ENCODE measurements at regions not wholly inside any gene's neighbourhood (a gene's known extent, or its start where the extent isn't known, plus 50 kb on each side); places are given as distances from the start of the nearest gene placed in this dataset.
A peak's percentile ranks its signal among the peaks of the same experiment; 100 is the strongest.
"Not testable (repeated sequence)": the region's sequence is repeated elsewhere in the genome, so short reads cannot be mapped to it uniquely, and the experiment has no call there.

- DNase-seq (ENCODE audit: low read depth in 2 of 3, low spot score in 1 of 3): peak; percentile 6 to 26 (median 9)
Observed at GRCh38 chrX:155819966-155820491, 61.1 kb upstream of the VAMP7 start.

DNA sequence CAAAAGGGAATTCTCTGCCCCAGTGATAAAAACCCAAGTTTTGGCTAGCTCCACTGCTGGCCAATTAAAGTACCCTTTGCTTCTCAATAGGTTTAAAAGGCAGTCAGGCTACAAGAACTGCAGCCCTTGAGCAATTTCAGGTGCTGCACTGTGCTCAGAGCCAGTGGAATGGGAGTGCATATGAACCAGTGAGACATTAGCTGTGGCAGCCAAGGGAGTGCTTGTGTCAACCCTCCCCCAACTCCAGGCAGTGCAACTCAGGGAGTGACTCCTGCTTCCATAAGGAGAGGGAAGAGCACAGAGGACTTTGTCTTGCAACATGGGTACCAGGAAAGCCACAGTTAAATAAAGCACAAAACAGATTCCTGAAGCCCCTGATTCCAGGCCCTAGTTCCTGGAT, 61.6 kb upstream of the VAMP7 start:
- no peak for DNase-seq (ENCODE audit: low read depth in 2 of 3, low spot score in 1 of 3)

- not testable (repeated sequence) for DNase-seq (ENCODE audit: low read depth in 2 of 3, low spot score in 1 of 3)
Observed at GRCh38 chrX:155814391-155814790, 66.8 kb upstream of the VAMP7 start.

GRCh38 chrX:155779831-155780230, 101.3 kb upstream of the VAMP7 start:
- DNase-seq (ENCODE audit: low read depth in 2 of 3, low spot score in 1 of 3): no peak

DNA sequence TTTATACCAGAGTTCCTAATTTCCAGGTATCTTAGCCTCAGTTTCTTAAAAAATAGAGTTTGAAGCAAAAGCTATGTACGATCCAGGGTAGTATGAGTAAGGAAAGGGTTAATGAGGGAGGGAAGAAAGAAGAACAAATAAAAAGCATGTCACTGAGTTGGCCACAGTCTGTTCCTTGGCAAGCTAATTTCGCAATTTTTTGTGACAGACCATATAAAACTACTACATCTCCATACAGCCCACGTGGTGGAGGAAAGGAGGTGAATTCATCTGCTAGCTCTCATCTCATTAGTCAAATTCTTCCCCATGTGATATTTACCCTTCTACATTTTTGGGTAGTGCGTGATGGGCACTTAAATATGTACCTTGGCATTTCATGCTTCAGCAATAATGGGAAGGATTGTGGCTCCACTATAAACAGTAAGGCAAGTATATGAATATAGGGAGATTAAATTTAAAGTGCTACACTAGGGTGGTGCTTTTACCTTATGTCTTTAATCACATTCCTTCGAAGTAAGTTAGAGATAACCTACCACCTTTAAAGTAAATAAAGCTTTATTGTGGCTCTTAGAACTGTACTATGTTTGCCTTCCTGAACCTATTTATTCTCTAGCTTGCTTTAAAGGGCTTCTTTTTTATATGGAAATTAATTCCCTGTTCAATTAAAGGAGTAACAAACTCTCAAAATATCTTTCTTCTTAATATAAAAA, 102.1 kb upstream of the VAMP7 start:
- DNase-seq (ENCODE audit: low read depth in 2 of 3, low spot score in 1 of 3): no peak

DNA sequence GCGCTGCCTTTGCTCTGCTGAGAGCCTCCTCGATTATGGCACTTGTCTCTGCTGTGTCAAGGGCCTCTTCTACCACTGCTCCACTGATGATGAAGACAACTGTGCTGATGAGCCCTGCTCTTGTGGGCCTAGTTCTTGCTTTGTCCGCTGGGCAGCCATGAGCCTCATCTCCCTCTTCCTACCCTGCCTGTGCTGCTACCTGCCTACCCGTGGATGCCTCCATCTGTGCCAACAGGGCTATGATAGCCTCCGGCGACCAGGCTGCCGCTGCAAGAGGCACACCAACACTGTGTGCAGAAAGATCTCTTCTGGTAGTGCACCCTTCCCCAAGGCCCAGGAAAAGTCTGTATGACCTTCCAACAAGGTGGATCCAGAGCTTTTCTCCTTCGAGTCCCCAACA, 106.8 kb upstream of the VAMP7 start:
- DNase-seq (ENCODE audit: low read depth in 2 of 3, low spot score in 1 of 3): no peak

GRCh38 chrX:155767876-155768769, 113.0 kb upstream of the VAMP7 start:
- no peak for DNase-seq (ENCODE audit: low read depth in 2 of 3, low spot score in 1 of 3)

GRCh38 chrX:155767051-155767875, 113.9 kb upstream of the VAMP7 start:
- peak in 2 of 3 donors; percentile 1 to 10 for DNase-seq (ENCODE audit: low read depth in 2 of 3, low spot score in 1 of 3)

DNA sequence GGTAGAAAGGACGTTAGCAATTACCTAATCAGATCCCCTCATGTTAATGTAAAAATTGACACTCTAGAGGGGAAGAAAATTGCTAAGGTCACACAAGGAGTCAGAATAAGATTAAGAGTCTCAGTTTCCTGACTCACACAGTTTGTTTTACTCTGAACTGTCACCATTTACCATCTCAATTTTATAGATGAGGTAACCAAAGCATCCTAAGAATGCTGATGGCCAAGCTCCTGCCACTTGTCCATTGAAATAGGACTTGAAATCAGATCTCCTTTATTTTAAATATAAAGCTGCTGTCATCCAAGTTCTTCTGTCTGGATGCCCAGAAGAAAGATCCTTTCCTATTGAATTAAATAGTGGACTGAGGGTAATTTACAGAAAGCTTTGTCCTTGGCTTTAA, 114.8 kb upstream of the VAMP7 start:
- no peak for DNase-seq (ENCODE audit: low read depth in 2 of 3, low spot score in 1 of 3)

DNA sequence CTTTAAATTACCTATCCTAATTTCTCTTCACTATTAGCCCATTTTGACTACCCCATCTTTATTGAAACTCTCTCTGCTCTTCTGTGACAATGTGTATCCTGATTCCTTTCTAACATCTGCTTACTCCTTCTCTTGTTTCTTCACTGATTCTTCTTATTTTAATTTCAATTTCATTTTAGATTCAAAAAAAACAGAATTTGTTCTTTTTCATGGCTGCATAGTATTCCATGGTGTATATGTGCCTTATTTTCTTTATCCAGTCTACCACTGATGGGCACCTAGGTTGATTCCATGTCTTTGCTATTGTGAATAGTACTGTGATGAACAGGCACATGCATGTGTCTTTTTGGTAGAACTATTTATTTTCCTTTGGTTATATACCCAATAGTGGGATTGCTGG, 120.0 kb upstream of the VAMP7 start:
- no peak for DNase-seq (ENCODE audit: low read depth in 2 of 3, low spot score in 1 of 3)

- DNase-seq (ENCODE audit: low read depth in 2 of 3, low spot score in 1 of 3): no peak
Observed at GRCh38 chrX:155757046-155757759, 123.9 kb upstream of the VAMP7 start.

DNA sequence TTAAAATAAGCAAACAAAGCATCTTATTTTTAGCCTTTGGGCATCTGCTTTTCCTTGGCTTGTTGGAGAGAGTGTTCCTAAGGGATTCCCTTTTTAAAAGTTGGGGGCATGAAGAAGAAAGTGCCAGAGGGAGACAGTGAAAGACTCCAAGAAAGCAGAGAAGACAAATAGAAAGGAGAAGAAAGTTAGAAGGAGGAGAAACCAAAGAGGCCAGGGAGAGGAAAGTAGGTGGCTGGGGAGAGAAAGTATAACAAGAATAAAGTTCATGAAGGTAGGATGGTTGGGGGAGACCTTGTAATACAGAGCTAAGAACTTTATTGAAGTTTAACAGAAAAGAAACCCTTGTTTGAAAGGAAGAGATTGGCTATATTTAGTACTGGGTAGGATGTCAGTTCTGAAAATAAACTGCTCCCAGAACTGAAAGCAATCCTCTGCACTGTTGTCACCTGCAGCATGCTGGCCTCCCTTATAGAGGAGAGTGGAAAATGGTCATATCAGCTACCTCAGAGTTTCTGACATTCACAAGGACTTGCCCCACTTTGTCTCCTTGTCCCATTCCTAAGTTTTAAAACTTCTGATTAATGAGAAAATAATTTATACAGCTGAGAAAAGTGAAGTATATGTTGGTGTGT, 125.3 kb upstream of the VAMP7 start:
- DNase-seq (ENCODE audit: low read depth in 2 of 3, low spot score in 1 of 3): no peak

DNA sequence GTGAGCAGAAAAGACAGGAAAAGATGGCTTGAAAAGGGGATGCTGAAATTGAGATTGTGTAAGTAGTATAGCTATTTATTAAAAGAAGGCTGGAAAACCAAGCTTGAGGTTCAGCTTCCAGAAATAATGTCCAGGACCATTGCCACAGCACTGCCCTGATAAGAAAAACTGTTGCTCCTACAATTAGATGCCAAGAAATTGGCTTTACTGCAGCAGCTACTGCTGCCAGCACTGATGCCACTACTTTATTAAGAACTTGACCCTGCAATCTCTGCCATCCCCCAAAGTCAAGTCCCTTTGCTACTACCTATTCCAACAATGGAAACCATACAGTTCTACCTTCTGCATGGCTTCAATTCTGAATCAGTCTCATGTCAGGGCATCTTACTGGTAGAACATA, 130.0 kb upstream of the VAMP7 start:
- DNase-seq (ENCODE audit: low read depth in 2 of 3, low spot score in 1 of 3): no peak

DNA sequence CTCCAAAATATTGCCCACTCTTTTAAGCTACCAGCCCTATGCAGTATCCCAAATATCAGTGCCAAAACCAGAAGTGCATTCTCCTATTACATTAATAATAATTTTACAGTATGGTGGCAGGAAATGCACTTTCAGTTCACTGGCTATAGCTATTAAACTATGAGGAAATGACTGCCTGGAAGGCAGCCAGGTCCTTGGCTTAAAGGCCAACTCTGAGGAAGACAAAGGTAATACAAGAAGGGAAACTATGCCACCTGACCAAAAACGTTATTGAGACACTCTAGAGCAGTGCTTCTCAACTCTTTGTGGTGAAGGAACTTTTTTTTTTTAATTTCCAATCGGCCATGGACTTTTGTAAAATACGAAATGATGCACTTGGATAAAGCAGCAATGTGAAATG, 133.6 kb upstream of the VAMP7 start:
- DNase-seq (ENCODE audit: low read depth in 2 of 3, low spot score in 1 of 3): no peak

DNA sequence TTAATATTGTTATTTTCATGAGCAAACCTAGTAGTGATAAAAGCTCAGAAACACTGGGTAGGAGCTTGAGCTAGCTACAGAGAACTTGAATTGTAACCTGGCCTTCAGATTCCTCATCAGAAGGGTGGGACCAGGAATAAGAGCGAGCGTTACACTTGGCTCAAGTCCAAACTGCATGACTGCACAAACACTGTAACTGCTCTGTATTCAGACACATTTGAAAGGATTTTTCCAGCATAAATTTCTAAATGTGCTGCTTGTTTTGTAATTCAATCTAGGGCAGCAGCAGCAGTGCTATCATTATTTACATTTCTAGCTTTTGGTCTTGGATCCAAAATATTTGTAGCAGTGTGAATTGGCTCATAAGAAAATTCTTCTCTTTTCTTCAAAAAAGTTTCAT, 133.0 kb upstream of the TMLHE start:
- DNase-seq (ENCODE audit: low read depth in 2 of 3, low spot score in 1 of 3): no peak

DNA sequence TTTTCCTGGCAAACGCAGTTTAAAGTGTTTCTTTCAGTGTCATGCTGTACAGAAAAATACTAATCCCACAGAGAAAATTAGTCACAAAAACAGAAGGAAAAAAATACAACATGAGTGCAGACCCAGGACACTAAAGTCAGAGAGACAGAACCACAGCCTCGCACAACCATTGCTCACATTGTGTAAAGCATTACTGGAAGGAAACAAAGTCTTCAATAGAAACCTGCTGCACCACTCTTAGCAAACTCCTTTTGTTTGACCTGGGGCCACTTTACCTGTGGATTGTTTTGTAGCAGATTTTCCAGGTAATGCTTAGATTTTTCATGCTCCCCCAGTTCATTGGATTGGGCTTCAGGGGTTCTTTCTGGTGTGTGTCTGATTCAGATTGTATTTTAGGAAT, 131.8 kb upstream of the TMLHE start:
- no peak for DNase-seq (ENCODE audit: low read depth in 2 of 3, low spot score in 1 of 3)

DNA sequence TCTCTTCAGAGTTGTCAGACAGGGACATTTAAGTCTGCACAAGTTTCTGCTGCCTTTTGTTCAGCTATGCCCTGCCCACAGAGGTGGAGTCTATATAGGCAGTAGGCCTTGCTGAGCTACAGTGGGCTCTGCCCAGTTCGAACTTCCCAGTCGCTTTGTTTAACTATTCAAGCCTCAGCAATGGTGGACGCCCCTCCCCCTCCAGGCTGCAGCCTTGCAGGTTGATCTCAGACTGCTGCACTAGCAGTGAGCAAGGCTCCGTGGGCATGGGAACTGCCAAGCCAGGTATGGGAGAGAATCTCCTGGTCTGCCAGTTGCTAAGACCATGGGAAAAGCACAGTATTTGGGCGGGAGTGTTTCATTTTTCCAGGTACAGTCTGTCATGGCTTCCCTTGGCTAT, 115.6 kb upstream of the TMLHE start:
- DNase-seq (ENCODE audit: low read depth in 2 of 3, low spot score in 1 of 3): not testable (repeated sequence)

DNA sequence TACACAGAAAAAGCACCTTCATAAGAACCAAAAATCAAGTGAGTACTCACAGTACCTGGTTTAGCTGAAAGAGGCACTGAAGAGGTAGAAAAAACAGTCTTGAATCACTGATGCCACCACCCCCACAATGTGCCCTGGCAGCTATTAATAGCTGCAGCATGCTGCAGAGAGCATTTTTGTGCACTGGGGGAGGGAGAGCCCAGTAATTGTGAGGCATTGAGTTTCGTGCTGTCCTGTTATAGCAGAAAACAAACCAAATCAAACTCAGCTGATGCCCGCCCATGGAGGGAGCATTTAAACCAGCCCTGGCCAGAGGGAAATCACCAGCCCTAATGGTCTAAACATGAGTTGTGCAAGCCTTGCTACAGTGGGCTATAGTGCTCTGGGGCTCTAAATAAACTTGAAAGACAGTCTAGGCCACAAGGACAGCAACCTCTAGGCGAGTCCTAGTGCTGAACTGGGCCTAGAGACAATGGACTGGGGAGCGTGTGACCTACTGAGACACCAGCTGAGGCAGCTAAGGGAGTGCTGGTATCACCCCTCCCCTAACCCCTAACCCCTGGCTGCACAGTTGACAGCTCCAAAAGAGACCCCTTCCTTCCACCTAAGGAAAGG, 106.3 kb upstream of the TMLHE start:
- no peak for DNase-seq (ENCODE audit: low read depth in 2 of 3, low spot score in 1 of 3)

DNA sequence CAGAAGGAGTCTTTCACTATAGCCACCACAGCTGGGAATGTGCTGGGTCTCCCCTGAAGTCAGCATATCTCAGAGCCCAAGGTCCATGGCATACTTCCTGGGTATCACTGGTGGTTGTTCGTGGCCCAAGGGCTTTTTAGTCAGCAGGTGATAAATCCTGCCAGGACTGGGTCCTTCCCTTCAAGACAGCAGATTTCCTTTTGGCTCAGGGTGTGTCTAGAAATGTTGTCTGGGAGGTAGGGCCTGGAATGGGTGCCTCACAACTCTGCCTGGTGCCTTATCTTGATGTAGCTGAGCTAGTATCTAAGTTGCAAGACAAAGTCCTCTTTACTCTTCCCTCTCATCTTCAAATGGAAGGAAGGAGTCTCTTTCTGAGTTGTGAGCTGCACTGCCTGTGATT, 102.4 kb upstream of the TMLHE start:
- no peak for DNase-seq (ENCODE audit: low read depth in 2 of 3, low spot score in 1 of 3)

GRCh38 chrX:155695419-155695818, 82.7 kb upstream of the TMLHE start:
- DNase-seq (ENCODE audit: low read depth in 2 of 3, low spot score in 1 of 3): no peak

Measured in stimulated activated CD4-positive, alpha-beta T cell treated with anti-CD3 and anti-CD28 coated beads, Interleukin-12 subunit alpha, Interleukin-12 subunit beta, amount 100 ng/mL, for 48 hours (primary cell).